Activated naive CD4-positive, alpha-beta T cell treated with anti-CD3 and anti-CD28 coated beads, Interleukin-2, amount 50 U/mL, for 24 hours (primary cell): ENCODE measurements at regions not wholly inside any gene's neighbourhood (a gene's known extent, or its start where the extent isn't known, plus 50 kb on each side); places are given as distances from the start of the nearest gene placed in this dataset.

Experiments
- H3K27ac Mint-ChIP-seq: one replicate; pipeline ENCODE4 v1.8.0; 2021; ENCODE audit warnings: mild to moderate bottlenecking, mixed read lengths
- H3K27me3 Mint-ChIP-seq: one replicate; pipeline ENCODE4 v1.8.0; 2021; ENCODE audit warnings: mixed read lengths
- H3K36me3 Mint-ChIP-seq: one replicate; pipeline ENCODE4 v1.8.0; 2021; ENCODE audit warnings: mixed read lengths
- H3K4me1 Mint-ChIP-seq: one replicate; pipeline ENCODE4 v1.8.0; 2021; ENCODE audit warnings: mixed read lengths
- H3K4me3 Mint-ChIP-seq: one replicate; pipeline ENCODE4 v1.8.0; 2021; ENCODE audit warnings: mild to moderate bottlenecking, mixed read lengths
- H3K9me3 Mint-ChIP-seq: one replicate; pipeline ENCODE4 v1.8.0; 2021; ENCODE audit warnings: mixed read lengths

- no peak overlapping the region for H3K4me3 Mint-ChIP-seq
- H3K27me3 Mint-ChIP-seq = no peaks in the 10 kb centered on the region
- H3K27ac Mint-ChIP-seq = no peak overlapping the region
- H3K4me1 Mint-ChIP-seq = no peaks in the 10 kb centered on the region
- H3K36me3 Mint-ChIP-seq = no peaks in the 10 kb centered on the region
- no peaks in the 10 kb centered on the region for H3K9me3 Mint-ChIP-seq
Measured at GRCh38 chr10:42954766-42955492, 121.9 kb upstream of the RET start.

- H3K36me3 Mint-ChIP-seq = no peaks in the 10 kb centered on the region
- H3K4me3 Mint-ChIP-seq = no peak overlapping the region
- H3K27ac Mint-ChIP-seq = no peak overlapping the region
- H3K27me3 Mint-ChIP-seq = no peaks in the 10 kb centered on the region
- no peaks in the 10 kb centered on the region for H3K9me3 Mint-ChIP-seq
- no peaks in the 10 kb centered on the region for H3K4me1 Mint-ChIP-seq
Measured at GRCh38 chr10:42955493-42955889, 121.4 kb upstream of the RET start.

GRCh38 chr10:42956045-42956444, 120.8 kb upstream of the RET start:
- Mint-ChIP-seq H3K27me3 (no peaks in the 10 kb centered on the region), H3K27ac (no peak overlapping the region), H3K4me1 (no peaks in the 10 kb centered on the region), H3K9me3 (no peaks in the 10 kb centered on the region), H3K4me3 (no peak overlapping the region), H3K36me3 (no peaks in the 10 kb centered on the region)

GRCh38 chr10:42958142-42958868, 118.6 kb upstream of the RET start:
- Mint-ChIP-seq H3K9me3 (no peaks in the 10 kb centered on the region), H3K4me1 (no peaks in the 10 kb centered on the region), H3K27ac (no peak overlapping the region)

GRCh38 chr10:42959833-42960232, 117.0 kb upstream of the RET start:
- no peak overlapping the region for H3K4me3 Mint-ChIP-seq
- no peaks in the 10 kb centered on the region for H3K36me3 Mint-ChIP-seq
- no peaks in the 10 kb centered on the region for H3K4me1 Mint-ChIP-seq
- no peaks in the 10 kb centered on the region for H3K9me3 Mint-ChIP-seq
- no peaks in the 10 kb centered on the region for H3K27me3 Mint-ChIP-seq
- H3K27ac Mint-ChIP-seq = no peak overlapping the region

More at GRCh38 chr10:42958142-42958868, 118.6 kb upstream of the RET start:
- Mint-ChIP-seq H3K36me3 (no peaks in the 10 kb centered on the region), H3K27me3 (no peaks in the 10 kb centered on the region), H3K4me3 (no peak overlapping the region)

GRCh38 chr10:42960491-42960990, 116.3 kb upstream of the RET start:
- Mint-ChIP-seq H3K9me3 (no peaks in the 10 kb centered on the region), H3K4me3 (no peak overlapping the region), H3K4me1 (no peaks in the 10 kb centered on the region)

GRCh38 chr10:42960991-42961795, 115.7 kb upstream of the RET start:
- Mint-ChIP-seq H3K36me3 (no peaks in the 10 kb centered on the region), H3K4me1 (no peaks in the 10 kb centered on the region), H3K9me3 (no peaks in the 10 kb centered on the region), H3K4me3 (no peak overlapping the region), H3K27me3 (no peaks in the 10 kb centered on the region), H3K27ac (no peak overlapping the region)

More at GRCh38 chr10:42960491-42960990, 116.3 kb upstream of the RET start:
- Mint-ChIP-seq H3K36me3 (no peaks in the 10 kb centered on the region), H3K27ac (no peak overlapping the region), H3K27me3 (no peaks in the 10 kb centered on the region)

GRCh38 chr10:42961796-42962109, 115.1 kb upstream of the RET start:
- no peak overlapping the region for H3K27ac Mint-ChIP-seq
- no peaks in the 10 kb centered on the region for H3K36me3 Mint-ChIP-seq
- no peaks in the 10 kb centered on the region for H3K9me3 Mint-ChIP-seq
- H3K4me1 Mint-ChIP-seq = no peaks in the 10 kb centered on the region
- H3K4me3 Mint-ChIP-seq = no peak overlapping the region
- H3K27me3 Mint-ChIP-seq = no peaks in the 10 kb centered on the region

- Mint-ChIP-seq H3K4me3 (no peak overlapping the region), H3K9me3 (no peaks in the 10 kb centered on the region), H3K4me1 (no peaks in the 10 kb centered on the region), H3K27ac (no peak overlapping the region), H3K27me3 (no peaks in the 10 kb centered on the region), H3K36me3 (no peaks in the 10 kb centered on the region)
Measured at GRCh38 chr10:42962110-42962901, 114.6 kb upstream of the RET start.

GRCh38 chr10:42962902-42963231, 114.0 kb upstream of the RET start:
- Mint-ChIP-seq H3K9me3 (no peaks in the 10 kb centered on the region), H3K27me3 (no peaks in the 10 kb centered on the region), H3K27ac (no peak overlapping the region), H3K4me1 (no peaks in the 10 kb centered on the region), H3K36me3 (no peaks in the 10 kb centered on the region), H3K4me3 (no peak overlapping the region)

GRCh38 chr10:42963312-42963711, 113.6 kb upstream of the RET start:
- H3K4me3 Mint-ChIP-seq = no peak overlapping the region
- H3K36me3 Mint-ChIP-seq = no peaks in the 10 kb centered on the region
- H3K27me3 Mint-ChIP-seq = peaks cover 1% of the 10 kb centered on the region
- no peaks in the 10 kb centered on the region for H3K9me3 Mint-ChIP-seq
- no peaks in the 10 kb centered on the region for H3K4me1 Mint-ChIP-seq
- no peak overlapping the region for H3K27ac Mint-ChIP-seq

- Mint-ChIP-seq H3K4me1 (no peaks in the 10 kb centered on the region), H3K36me3 (no peaks in the 10 kb centered on the region), H3K4me3 (no peak overlapping the region), H3K27ac (no peak overlapping the region), H3K27me3 (peaks cover 1% of the 10 kb centered on the region), H3K9me3 (no peaks in the 10 kb centered on the region)
Measured at GRCh38 chr10:42969147-42969546, 107.7 kb upstream of the RET start.

- Mint-ChIP-seq H3K27ac (no peak overlapping the region), H3K36me3 (no peaks in the 10 kb centered on the region), H3K9me3 (no peaks in the 10 kb centered on the region), H3K4me3 (no peak overlapping the region), H3K27me3 (peaks cover 1% of the 10 kb centered on the region), H3K4me1 (no peaks in the 10 kb centered on the region)
Measured at GRCh38 chr10:42969909-42970308, 107.0 kb upstream of the RET start.

GRCh38 chr10:42970451-42971250, 106.2 kb upstream of the RET start:
- H3K36me3 Mint-ChIP-seq = no peaks in the 10 kb centered on the region
- H3K27me3 Mint-ChIP-seq = peaks cover 1% of the 10 kb centered on the region

GRCh38 chr10:42971251-42971599, 105.6 kb upstream of the RET start:
- H3K4me1 Mint-ChIP-seq = no peaks in the 10 kb centered on the region
- no peaks in the 10 kb centered on the region for H3K36me3 Mint-ChIP-seq
- H3K9me3 Mint-ChIP-seq = no peaks in the 10 kb centered on the region
- H3K4me3 Mint-ChIP-seq = no peak overlapping the region
- H3K27ac Mint-ChIP-seq = no peak overlapping the region
- peaks cover 1% of the 10 kb centered on the region for H3K27me3 Mint-ChIP-seq

More at GRCh38 chr10:42970451-42971250, 106.2 kb upstream of the RET start:
- H3K27ac Mint-ChIP-seq = no peak overlapping the region
- no peaks in the 10 kb centered on the region for H3K4me1 Mint-ChIP-seq
- H3K9me3 Mint-ChIP-seq = no peaks in the 10 kb centered on the region
- no peak overlapping the region for H3K4me3 Mint-ChIP-seq
